GM21390 (cell line): ENCODE measurements at regions not wholly inside any gene's neighbourhood (a gene's known extent, or its start where the extent isn't known, plus 50 kb on each side); places are given as distances from the start of the nearest gene placed in this dataset.

Experiments used
- ATAC-seq: cut with Tn5 transposase; IDR thresholded peaks from one replicate; pipeline ENCODE4 v1.9.1; 2021; ENCODE audit not compliant: unreplicated experiment

DNA sequence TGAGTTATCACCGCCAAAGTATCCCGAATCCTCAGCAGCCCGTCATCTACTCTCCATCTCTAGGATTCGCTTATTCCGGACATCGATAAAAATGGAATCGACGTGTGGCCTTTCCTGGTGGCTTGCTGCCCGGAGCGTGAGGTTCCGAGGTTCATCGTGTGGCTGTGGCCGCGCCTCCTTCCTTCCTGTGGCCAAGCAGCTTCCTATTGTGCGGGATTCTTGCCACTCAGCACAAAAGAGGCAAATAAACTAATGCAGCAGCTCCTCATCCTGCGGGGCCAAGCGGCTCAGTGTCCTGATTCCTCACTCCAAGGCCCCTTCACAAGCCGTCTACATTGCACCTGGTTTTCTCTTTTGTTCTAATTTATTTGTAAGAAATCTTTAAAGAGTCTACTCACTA lies 800.9 kb downstream of the CDH9 start:
- no peak for ATAC-seq

DNA sequence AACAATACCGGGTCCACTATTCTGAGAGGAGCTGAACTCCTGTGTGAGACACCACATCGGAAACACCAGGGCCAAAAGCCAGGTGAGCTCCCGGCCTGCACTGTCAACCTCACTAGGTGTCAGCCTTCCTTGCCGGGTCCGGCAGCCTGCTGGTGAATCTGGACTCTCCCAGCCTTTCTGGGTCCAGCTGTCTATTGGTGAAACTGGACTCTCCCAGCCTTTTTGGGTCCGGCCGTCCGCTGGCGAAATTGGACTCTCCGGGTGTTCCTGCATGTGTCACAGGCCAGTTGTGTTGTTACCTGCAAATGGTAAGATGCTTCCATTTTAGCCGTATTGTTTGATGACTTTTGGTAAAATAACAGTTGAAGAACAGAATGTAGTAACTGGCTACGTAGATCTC lies 801.5 kb downstream of the CDH9 start:
- no peak for ATAC-seq

DNA sequence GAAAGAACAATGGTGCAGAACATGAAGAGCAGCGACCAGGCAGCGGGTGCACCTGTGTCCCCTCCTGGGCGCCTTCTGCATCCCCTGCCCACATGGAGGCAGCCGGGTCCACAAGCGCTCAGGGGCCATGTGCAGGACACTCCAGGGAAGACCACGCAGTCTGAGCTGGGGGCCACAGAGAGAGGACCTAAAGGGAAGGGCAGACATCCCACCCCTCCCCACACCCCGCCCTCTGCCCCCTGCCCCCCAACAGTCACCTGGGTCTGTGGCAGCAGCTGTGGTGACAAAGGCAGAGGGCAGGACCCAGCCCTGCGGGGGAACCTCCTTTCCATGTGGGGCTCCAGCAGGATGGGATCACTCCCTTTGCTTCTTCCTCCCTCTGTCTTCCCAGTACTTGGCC lies 805.7 kb downstream of the CDH9 start:
- ATAC-seq, result no peak

DNA sequence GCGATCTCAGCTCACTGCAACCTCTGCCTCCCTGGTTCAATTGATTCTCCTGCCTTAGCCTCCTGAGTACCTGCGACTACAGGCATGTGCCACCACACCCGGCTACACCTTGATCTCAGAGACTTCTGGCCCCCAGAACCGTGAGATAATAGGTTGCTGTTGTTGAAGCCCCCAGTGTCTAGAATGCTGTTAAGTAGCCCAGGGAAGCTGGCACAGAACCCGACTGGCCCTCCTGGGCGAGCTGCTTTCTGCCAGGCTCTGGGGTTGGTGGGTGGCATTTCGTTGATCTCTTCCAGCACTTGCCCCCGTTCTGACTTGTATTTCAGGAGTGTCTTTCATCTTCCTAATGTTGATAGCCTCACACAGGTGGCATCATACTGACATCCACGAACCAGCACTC lies 807.1 kb downstream of the CDH9 start:
- no peak for ATAC-seq

DNA sequence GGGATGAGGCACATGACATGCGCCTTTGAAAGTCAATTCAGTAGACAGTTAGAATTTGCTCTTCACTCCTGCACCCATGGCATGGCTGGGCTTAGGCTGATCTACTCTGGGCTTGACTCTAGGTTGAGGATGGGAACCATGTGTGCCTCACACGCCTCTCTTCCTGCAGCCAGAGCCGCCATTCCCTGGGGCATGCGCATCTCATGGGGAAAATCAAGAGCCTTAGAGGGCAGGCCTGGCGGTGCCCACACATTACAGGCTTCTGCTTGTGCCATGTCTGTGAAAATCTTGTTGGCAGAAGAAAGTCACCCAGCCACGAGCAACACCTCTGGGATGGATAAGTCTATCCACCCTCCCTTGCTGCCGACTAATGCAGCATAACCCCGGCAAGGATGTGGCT lies 808.5 kb downstream of the CDH9 start:
- no peak for ATAC-seq

DNA sequence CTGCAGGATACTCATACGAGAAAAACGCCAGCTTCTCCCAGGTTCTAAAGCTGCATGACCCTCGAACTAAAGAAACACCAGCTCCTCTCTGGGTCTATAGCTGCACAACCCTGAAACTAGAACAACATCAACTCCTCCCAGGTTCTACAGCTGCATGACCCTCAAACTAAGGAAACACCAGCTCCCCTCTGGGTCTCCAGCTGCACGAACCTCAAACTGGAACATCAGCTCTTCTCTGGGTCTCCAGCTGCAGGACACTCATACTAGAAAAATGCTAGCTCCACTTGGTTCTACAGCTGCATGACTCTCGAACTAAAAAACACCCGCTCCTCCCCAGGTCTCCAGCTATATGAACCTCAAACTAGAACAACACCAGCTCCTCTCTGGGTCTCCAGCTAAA lies 811.1 kb downstream of the CDH9 start:
- ATAC-seq, result no peak

DNA sequence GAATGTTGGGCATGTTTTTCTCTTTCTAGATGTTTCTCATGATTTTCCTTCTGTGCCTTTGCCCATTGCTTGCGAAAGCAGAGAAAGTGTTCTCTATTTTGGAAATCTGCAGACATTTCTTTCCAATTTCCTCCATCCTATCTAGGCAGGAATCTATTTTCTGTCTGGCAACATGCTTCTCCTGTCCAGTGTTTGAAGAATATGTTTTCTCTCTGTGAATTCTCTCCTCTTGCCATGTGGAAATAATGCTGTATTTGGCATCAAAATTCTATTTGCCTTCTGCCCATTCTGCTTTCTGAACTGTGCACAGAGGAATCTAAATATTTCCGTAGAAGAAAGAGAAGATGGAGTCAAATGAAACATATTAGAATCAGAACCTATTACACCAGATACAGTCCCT lies 833.3 kb downstream of the CDH9 start:
- no peak for ATAC-seq

DNA sequence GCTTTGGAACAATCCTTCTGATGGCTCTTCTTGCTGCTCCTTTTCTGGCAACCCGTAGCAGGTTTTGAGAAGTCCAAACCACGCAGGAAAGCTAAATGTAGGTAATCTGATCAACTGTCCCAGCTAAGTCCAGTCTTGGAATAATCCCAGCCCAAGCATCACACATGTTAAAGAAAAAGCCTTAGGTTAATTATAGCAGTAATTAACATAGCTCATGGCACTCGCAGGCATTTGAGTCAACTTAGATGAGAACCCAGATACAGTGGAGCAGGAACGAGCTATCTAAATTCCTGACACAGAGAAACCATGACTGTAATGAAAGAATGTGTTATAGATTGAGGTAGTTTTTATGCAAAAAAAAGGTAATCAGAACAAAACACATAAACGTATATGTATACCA lies 844.8 kb downstream of the CDH9 start:
- ATAC-seq, result no peak

DNA sequence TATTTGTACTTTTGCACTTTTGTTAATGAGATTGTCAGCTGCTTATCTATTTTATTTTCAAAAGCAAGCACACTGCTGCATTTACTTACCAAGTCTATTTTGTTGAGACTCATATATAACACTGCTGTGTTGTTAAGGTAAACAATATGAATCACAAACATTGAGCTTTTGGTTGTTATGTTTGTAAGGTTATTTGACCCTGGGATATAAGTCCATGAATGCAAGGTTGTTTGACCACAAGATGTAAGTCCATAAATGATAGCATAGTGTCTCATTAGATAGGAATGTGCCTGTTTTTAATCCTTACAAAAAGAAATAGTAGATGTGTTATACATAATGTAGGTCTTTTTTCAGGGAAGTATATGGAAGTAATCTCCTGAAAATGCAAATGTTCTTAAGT lies 845.9 kb downstream of the CDH9 start:
- no peak for ATAC-seq

DNA sequence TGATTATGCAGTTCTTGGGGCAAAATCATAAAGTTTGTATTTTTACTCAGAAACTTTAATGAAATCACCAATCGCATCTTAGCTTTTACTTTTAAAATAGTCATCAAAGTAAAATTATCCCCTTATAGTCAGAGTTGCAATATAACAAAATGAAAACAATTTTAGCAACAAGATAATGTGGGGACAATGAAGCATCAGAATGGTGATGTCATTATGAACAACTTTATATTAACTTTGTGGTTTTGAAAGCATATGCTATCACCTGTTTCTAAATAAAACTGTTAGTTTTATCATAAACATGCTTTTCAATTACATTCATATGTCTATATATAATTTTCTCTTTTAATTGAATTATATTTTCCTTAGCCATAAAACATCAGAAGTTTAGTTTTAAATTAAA lies 856.8 kb downstream of the CDH9 start:
- no peak for ATAC-seq

DNA sequence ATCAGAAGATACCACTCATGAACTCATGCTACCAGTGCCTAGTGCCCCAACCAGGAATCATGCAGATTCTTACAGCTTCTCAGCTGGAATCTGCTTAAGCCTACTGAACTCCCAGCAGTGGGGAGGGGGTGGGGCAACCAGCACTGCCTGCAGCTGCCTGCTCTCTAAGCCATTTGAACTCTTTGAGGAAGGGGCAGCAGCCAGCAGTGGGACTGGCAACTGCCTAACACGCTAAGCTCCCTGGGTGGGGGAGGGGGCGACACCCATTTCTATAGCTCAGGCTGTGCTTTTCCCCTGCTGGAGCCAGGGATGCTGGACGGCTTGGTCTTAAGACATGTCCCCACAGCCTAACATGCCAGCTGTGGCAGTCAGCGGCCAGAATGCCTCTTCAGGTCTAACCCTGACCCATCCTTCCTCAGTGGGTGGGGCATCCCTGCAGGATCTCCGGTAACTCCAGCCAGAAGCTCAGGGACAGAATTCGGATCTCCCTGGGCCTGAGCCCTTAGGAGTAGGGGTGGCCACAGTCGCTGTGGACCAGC lies 889.7 kb downstream of the CDH9 start:
- no peak for ATAC-seq

DNA sequence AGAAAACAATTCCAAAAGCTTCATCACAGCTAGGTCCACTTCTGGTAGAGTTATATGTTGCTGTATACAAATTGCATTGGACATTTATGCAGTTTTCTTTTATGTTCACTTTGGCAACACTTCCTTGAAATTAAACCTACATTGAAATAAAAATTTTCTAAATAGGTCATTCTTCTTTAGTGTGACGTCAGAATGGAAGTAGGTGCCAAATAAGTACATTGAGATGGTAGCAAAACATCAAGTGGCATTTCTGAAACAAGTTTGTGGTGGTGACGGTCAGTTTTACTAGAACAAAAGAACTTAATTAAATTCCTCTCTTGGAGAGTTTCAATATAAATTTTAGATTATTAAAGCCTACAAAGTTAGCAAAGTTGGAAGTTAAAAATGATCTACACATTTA lies 895.1 kb downstream of the CDH9 start:
- no peak for ATAC-seq

DNA sequence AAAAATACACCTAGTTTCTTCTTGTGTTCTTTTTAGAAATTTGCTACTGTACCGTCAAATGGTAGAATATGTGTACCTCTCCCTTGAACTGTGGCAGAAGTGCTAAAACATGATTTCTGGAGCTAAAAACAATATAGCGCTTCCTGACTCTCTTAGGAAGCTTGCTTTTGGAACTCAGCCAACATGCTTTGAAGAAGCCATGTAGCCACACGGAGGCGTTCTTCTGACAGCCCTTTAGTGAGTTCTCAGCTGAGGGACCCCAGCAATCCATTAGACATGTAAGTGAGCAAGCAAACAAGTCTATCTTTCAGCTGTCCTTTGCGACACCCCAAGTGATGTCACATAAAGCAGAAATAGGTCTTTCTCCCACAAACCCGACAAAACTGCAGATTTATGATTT lies 917.0 kb downstream of the CDH9 start:
- no peak for ATAC-seq

DNA sequence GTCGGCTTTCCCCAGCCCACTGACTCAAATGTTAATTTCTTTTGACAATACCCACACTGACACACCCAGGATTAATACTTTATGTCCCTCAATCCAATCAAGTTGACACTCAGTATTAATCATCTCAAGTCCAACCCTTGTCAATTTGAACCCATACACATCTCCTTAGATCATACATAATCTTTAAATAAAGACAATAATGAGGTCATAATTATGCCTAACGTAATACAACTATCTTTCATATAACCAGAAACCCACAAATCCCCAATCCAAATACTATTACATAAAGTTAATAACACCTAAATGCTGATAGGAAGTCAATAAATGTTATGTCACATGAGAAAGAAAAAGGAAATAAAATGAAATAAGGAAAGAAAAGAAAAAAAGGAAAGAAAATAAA lies 934.2 kb downstream of the CDH9 start:
- no peak for ATAC-seq

DNA sequence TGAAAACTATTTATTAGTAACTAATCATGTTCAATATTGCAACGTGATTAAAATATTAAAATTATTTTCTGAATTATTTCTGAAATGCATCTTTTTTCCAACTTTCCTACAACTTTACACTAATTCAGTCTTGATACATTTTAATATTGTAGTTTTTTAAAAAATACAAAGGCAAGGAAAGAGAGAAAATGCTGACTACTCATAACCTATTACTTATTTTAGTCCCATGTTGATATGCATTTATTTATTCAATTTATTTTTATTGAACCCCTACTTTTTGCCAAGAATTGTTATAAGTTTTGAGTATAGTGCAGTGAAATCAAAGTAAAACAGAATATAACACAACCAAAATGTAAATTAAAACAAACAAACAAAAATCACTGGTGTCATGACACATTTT lies 978.2 kb downstream of the CDH9 start:
- ATAC-seq, result no peak

DNA sequence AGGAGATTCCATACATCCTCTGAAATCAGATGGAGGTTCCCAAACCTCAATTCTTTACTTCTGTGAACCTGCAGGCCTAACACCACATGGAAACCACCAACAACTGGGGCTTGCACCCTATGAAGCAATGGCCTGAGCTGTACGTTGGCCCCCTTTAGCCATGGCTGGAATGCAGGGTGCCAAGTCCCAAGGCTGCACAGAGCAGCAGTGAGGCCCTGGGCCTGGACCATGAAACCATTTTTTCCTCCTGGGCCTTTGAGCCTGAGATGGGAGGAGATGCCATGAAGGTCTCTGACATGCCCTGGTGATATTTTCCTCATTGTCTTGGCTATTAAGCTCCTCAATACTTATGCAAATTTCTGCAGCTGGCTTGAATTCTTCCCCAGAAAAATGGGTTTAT lies 983.8 kb downstream of the CDH9 start:
- ATAC-seq, result no peak

DNA sequence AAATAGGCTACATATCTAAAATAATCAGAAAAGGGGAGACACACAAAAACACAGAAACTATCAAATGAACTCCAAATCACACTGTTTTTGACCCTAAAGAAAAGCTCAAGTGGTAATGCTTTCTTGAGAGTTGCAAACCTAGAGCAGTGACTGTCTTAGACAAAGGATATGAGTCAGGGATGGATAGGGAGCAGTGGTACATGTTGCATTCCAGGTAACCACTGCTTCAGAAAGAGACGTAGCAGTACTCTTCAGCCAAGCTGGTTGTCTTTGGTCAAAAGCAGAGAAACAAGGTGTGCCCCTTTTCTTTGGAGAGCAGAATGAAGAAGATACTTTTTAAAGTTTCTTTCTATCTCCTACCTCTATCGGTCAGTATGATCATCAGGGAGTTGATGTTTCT lies 1003.6 kb downstream of the CDH9 start:
- no peak for ATAC-seq

DNA sequence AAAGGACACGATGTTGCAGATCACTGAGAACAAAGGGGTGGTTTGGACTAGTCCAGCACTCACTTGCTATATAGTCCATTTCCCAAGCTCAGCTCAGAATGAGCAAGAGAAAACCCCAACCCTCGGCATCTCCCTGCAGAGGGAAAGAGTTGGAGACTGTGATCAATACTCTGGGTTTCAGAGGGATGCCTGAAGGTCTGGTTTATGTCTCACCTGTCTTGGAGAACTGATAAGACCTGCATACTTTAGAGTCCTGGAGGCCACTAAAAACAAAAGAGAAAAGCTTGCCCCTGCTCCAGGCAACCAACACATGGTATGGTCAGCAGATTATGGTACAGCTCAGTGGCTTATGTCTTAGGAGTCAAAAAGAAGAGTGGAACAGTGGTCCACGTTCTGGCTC lies 1006.9 kb downstream of the CDH9 start:
- ATAC-seq, result no peak

DNA sequence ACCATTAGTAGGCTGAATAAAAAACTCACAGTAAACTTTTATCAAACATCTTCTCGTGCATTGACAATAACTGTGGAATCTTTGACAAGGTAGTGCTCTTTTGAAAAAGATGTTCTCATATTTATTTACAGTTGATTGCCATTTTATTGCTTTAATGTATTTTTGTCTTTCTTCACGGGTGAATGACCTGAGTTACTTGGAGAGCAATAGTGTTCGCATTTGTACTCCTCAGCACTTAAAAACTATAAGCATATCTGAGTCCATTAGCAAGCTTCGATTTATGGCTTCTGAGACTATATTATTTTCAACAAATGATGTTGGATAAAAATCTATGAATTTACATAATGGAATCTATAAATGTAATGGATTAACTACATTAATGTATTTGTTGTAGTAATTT lies 1012.3 kb downstream of the CDH9 start:
- ATAC-seq, result no peak

DNA sequence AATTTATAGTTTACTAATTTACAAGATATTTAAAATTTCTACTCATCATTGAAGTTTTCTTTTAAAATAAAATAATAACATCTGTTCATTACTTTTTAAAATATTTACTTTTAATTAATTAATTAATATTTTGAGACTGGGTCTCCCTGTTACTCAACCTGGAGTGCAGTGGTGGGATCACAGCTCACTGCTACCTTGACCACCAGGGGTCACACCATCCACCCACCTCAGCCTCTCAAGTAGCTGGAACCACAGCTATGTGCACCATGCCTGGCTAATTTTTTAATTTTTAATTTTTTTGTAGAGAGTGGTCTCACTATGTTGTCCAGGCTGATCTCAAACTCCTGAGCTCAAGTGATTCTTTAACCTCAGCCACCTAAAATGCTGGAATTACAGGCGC lies 1013.6 kb downstream of the CDH9 start:
- no peak for ATAC-seq

DNA sequence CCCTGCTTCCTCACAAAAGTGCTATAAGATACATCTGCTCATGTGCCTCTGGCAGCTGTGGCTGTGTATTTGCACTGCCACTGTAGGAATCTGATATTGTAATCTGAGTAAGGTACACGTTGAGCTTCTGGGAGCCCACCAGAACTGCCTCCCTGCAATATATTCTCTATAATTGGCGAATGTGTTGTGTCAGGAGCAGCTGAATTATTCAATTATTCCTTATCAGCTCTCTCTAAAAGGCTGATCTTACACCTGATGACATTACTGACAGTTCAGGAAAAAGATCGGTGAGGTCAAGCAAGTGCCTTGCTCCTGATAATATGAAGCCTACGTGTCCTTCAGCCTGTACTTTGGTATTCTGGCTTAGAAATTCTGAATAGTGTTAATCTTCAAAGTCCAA lies 1015.0 kb downstream of the CDH9 start:
- ATAC-seq, result no peak

DNA sequence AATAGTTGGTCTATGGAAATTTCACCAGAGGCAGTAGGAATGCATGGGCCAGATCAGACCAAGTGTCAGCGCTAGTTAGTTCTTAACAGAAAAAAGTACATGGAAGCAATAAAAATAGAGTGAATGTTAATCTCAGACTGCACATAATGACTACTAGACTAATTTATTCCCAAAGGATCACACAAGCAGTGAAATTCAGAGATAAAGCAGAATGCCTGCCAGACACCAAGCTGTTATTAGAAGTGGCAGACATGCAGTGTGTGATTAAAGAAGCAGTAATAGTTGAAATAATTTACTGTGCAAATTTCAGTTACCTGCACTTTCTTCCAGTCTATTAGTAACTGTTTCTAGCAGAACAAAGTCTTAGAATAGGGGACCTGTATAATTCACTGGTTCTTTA lies 1024.2 kb downstream of the CDH9 start:
- no peak for ATAC-seq

DNA sequence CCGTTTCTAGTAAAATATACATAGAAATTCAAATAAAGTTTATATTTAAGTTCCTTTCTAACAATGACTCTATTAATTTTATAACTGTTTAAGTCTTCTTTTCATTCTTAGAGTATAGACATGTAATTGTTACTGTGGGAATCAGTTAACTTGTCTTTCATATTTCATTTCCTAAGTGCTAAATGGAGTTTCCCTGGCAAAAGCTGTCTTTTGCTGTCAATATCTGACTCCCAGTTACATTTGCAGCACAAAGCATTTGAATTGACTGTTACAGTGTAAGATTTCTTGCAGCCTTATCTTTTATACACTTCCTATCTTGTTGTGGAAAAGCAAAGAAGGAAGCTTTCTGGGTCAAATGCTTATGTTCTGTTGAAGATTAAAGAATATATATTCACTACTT lies 1026.3 kb downstream of the CDH9 start:
- ATAC-seq, result no peak

DNA sequence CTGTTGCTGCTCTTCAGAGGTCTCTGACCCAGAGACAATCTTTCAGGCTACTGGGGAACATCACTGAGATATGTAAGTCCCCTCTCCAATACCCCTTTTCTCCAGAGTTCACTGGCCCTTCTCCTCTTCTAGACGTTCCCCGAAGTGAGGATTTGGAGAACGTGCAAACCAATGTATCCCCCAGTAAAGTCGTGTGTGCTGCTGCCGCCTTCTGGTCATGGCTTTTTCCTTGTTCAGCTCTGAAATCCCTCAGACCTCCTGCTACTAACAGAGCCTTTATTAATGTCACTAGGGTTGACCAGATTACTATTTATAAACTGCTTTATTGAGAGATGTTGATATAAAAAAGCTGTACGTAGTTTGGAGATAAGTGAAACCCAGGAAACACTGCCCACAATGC lies 1028.6 kb downstream of the CDH9 start:
- ATAC-seq, result no peak
